ENCODE measurements at regions not wholly inside any gene's neighbourhood (a gene's known extent, or its start where the extent isn't known, plus 50 kb on each side); places are given as distances from the start of the nearest gene placed in this dataset.

- peaks cover 8% of the 10 kb centered on the region for H3F3A ChIP-seq (ENCODE audit: insufficient read depth, low read length, poor library complexity, severe bottlenecking)
- H3K9me3 ChIP-seq (ENCODE audit: low read length): no peaks in the 10 kb centered on the region
- H3K4me3 ChIP-seq (ENCODE audit: low read length): no peak overlapping the region
- H3K9ac ChIP-seq (ENCODE audit: low read length): no peak overlapping the region
- peaks cover 18% of the 10 kb centered on the region for H3K79me2 ChIP-seq (replicated peaks; ENCODE audit: insufficient read depth, low read length)
- no peak overlapping the region for H3K27ac ChIP-seq (ENCODE audit: low read length)
- TF ChIP-seq EP300 (conservative IDR thresholded peaks at IDR 0.05; ENCODE audit: poor library complexity, severe bottlenecking) (no peak), RAD21 (conservative IDR thresholded peaks at IDR 0.05) (no peak), MXI1 (conservative IDR thresholded peaks at IDR 0.05; ENCODE audit: poor library complexity, severe bottlenecking) (no peak), POLR2AphosphoS5 (IDR thresholded peaks at IDR 0.05) (no peak), EZH2 (IDR thresholded peaks at IDR 0.05; ENCODE audit: borderline replicate concordance, insufficient read depth, low read length, poor library complexity, severe bottlenecking) (no peak), TAF1 (IDR thresholded peaks at IDR 0.05; ENCODE audit: low read depth) (no peak), SMC3 (conservative IDR thresholded peaks at IDR 0.05; ENCODE audit: poor library complexity) (no peak)
- TF ChIP-seq, protein P1, sequence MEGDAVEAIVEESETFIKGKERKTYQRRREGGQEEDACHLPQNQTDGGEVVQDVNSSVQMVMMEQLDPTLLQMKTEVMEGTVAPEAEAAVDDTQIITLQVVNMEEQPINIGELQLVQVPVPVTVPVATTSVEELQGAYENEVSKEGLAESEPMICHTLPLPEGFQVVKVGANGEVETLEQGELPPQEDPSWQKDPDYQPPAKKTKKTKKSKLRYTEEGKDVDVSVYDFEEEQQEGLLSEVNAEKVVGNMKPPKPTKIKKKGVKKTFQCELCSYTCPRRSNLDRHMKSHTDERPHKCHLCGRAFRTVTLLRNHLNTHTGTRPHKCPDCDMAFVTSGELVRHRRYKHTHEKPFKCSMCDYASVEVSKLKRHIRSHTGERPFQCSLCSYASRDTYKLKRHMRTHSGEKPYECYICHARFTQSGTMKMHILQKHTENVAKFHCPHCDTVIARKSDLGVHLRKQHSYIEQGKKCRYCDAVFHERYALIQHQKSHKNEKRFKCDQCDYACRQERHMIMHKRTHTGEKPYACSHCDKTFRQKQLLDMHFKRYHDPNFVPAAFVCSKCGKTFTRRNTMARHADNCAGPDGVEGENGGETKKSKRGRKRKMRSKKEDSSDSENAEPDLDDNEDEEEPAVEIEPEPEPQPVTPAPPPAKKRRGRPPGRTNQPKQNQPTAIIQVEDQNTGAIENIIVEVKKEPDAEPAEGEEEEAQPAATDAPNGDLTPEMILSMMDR (IDR thresholded peaks at IDR 0.05; ENCODE audit: poor library complexity, severe bottlenecking): no peak
- TF ChIP-seq, protein P2, sequence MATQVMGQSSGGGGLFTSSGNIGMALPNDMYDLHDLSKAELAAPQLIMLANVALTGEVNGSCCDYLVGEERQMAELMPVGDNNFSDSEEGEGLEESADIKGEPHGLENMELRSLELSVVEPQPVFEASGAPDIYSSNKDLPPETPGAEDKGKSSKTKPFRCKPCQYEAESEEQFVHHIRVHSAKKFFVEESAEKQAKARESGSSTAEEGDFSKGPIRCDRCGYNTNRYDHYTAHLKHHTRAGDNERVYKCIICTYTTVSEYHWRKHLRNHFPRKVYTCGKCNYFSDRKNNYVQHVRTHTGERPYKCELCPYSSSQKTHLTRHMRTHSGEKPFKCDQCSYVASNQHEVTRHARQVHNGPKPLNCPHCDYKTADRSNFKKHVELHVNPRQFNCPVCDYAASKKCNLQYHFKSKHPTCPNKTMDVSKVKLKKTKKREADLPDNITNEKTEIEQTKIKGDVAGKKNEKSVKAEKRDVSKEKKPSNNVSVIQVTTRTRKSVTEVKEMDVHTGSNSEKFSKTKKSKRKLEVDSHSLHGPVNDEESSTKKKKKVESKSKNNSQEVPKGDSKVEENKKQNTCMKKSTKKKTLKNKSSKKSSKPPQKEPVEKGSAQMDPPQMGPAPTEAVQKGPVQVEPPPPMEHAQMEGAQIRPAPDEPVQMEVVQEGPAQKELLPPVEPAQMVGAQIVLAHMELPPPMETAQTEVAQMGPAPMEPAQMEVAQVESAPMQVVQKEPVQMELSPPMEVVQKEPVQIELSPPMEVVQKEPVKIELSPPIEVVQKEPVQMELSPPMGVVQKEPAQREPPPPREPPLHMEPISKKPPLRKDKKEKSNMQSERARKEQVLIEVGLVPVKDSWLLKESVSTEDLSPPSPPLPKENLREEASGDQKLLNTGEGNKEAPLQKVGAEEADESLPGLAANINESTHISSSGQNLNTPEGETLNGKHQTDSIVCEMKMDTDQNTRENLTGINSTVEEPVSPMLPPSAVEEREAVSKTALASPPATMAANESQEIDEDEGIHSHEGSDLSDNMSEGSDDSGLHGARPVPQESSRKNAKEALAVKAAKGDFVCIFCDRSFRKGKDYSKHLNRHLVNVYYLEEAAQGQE (IDR thresholded peaks at IDR 0.05; ENCODE audit: borderline replicate concordance): no peak
- H3K27me3 ChIP-seq (ENCODE audit: insufficient read depth, low read depth, low read length): no peaks in the 10 kb centered on the region
- H3K9me2 ChIP-seq (ENCODE audit: insufficient read depth, low read length): peaks cover 3% of the 10 kb centered on the region
- H3K4me2 ChIP-seq (ENCODE audit: low read length): no peak overlapping the region
- H2AFZ ChIP-seq (ENCODE audit: low read depth, low read length): no peak overlapping the region
- no peaks in the 10 kb centered on the region for H3K36me3 ChIP-seq (ENCODE audit: insufficient read depth, low read length)
- no peaks in the 10 kb centered on the region for H4K20me1 ChIP-seq (ENCODE audit: insufficient read depth)
Observed at GRCh38 chr11:92300876-92301275, 76.3 kb downstream of the FAT3 start.

- Histone ChIP-seq H3K4me3 (ENCODE audit: low read length) (no peak overlapping the region), H3F3A (ENCODE audit: insufficient read depth, low read length, poor library complexity, severe bottlenecking) (peaks cover 2% of the 10 kb centered on the region), H3K4me2 (ENCODE audit: low read length) (no peak overlapping the region), H3K27me3 (ENCODE audit: insufficient read depth, low read depth, low read length) (no peaks in the 10 kb centered on the region), H3K9me3 (ENCODE audit: low read length) (no peaks in the 10 kb centered on the region), H3K36me3 (ENCODE audit: insufficient read depth, low read length) (no peaks in the 10 kb centered on the region), H4K20me1 (ENCODE audit: insufficient read depth) (no peaks in the 10 kb centered on the region), H3K27ac (ENCODE audit: low read length) (no peak overlapping the region), H3K79me2 (replicated peaks; ENCODE audit: insufficient read depth, low read length) (peaks cover 18% of the 10 kb centered on the region), H2AFZ (ENCODE audit: low read depth, low read length) (no peak overlapping the region), H3K9ac (ENCODE audit: low read length) (no peak overlapping the region), H3K9me2 (ENCODE audit: insufficient read depth, low read length) (no peaks in the 10 kb centered on the region)
- TF ChIP-seq, protein P1 (IDR thresholded peaks at IDR 0.05; ENCODE audit: poor library complexity, severe bottlenecking): no peak
- TF ChIP-seq TAF1 (IDR thresholded peaks at IDR 0.05; ENCODE audit: low read depth): no peak
- TF ChIP-seq EP300 (conservative IDR thresholded peaks at IDR 0.05; ENCODE audit: poor library complexity, severe bottlenecking): no peak
- TF ChIP-seq RAD21 (conservative IDR thresholded peaks at IDR 0.05): no peak
- TF ChIP-seq, protein P2 (IDR thresholded peaks at IDR 0.05; ENCODE audit: borderline replicate concordance): no peak
- no peak for TF ChIP-seq POLR2AphosphoS5 (IDR thresholded peaks at IDR 0.05)
- no peak for TF ChIP-seq SMC3 (conservative IDR thresholded peaks at IDR 0.05; ENCODE audit: poor library complexity)
- no peak for TF ChIP-seq MXI1 (conservative IDR thresholded peaks at IDR 0.05; ENCODE audit: poor library complexity, severe bottlenecking)
- no peak for TF ChIP-seq EZH2 (IDR thresholded peaks at IDR 0.05; ENCODE audit: borderline replicate concordance, insufficient read depth, low read length, poor library complexity, severe bottlenecking)
Observed at GRCh38 chr11:92302770-92303169, 78.2 kb downstream of the FAT3 start.

All from neural cell (in vitro differentiated cells).